ENCODE measurements at regions not wholly inside any gene's neighbourhood (a gene's known extent, or its start where the extent isn't known, plus 50 kb on each side); places are given as distances from the start of the nearest gene placed in this dataset.

GRCh38 chr12:46504494-46504893 lies 131.9 kb upstream of the SLC38A2 start:
- peaks cover 48% of the 10 kb centered on the region for H3K9me3 Mint-ChIP-seq
- peaks cover 10% of the 10 kb centered on the region for H3K4me1 Mint-ChIP-seq
- H3K27ac Mint-ChIP-seq, result no peak overlapping the region
- H3K4me3 Mint-ChIP-seq, result no peak overlapping the region
- intact Hi-C loops (cut with micrococcal nuclease), result no loop called here
- no peaks in the 10 kb centered on the region for H3K27me3 Mint-ChIP-seq
- peaks cover 40% of the 10 kb centered on the region for H3K36me3 Mint-ChIP-seq (ENCODE audit: low read depth)
- no peak for DNase-seq

GRCh38 chr12:46503637-46504175 lies 131.1 kb upstream of the SLC38A2 start:
- H3K36me3 Mint-ChIP-seq (ENCODE audit: low read depth), result peaks cover 42% of the 10 kb centered on the region
- H3K9me3 Mint-ChIP-seq, result peaks cover 46% of the 10 kb centered on the region
- H3K4me1 Mint-ChIP-seq, result peaks cover 10% of the 10 kb centered on the region
- DNase-seq, result no peak
- intact Hi-C loops (cut with micrococcal nuclease), result no loop called here
- no peak overlapping the region for H3K4me3 Mint-ChIP-seq
- no peak overlapping the region for H3K27ac Mint-ChIP-seq
- H3K27me3 Mint-ChIP-seq, result no peaks in the 10 kb centered on the region

GRCh38 chr12:46500673-46501072 lies 128.1 kb upstream of the SLC38A2 start:
- no peak overlapping the region for H3K4me3 Mint-ChIP-seq
- intact Hi-C loops (cut with micrococcal nuclease), result no loop called here
- H3K36me3 Mint-ChIP-seq (ENCODE audit: low read depth), result peaks cover 24% of the 10 kb centered on the region
- no peak for DNase-seq
- H3K9me3 Mint-ChIP-seq, result peaks cover 34% of the 10 kb centered on the region
- H3K27ac Mint-ChIP-seq, result no peak overlapping the region
- peaks cover 5% of the 10 kb centered on the region for H3K4me1 Mint-ChIP-seq
- H3K27me3 Mint-ChIP-seq, result no peaks in the 10 kb centered on the region

- Mint-ChIP-seq H3K36me3 (ENCODE audit: low read depth) (peaks cover 19% of the 10 kb centered on the region), H3K27ac (no peak overlapping the region), H3K9me3 (peaks cover 34% of the 10 kb centered on the region), H3K4me1 (peaks cover 5% of the 10 kb centered on the region), H3K27me3 (no peaks in the 10 kb centered on the region), H3K4me3 (no peak overlapping the region)
- intact Hi-C loops (cut with micrococcal nuclease), result no loop called here
- DNase-seq, result no peak
Observed at GRCh38 chr12:46499901-46500300, 127.3 kb upstream of the SLC38A2 start.

GRCh38 chr12:46499226-46499625 lies 126.7 kb upstream of the SLC38A2 start:
- Mint-ChIP-seq H3K9me3 (peaks cover 29% of the 10 kb centered on the region), H3K4me1 (peaks cover 3% of the 10 kb centered on the region), H3K27ac (no peak overlapping the region), H3K36me3 (ENCODE audit: low read depth) (peaks cover 16% of the 10 kb centered on the region), H3K4me3 (no peak overlapping the region), H3K27me3 (no peaks in the 10 kb centered on the region)
- no peak for DNase-seq
- intact Hi-C loops (cut with micrococcal nuclease), result no loop called here

- H3K4me1 Mint-ChIP-seq, result peaks cover 3% of the 10 kb centered on the region
- no peak overlapping the region for H3K4me3 Mint-ChIP-seq
- peaks cover 18% of the 10 kb centered on the region for H3K9me3 Mint-ChIP-seq
- DNase-seq, result no peak
- no peak overlapping the region for H3K27ac Mint-ChIP-seq
- H3K36me3 Mint-ChIP-seq (ENCODE audit: low read depth), result peaks cover 14% of the 10 kb centered on the region
- no peaks in the 10 kb centered on the region for H3K27me3 Mint-ChIP-seq
- intact Hi-C loops (cut with micrococcal nuclease), result no loop called here
Observed at GRCh38 chr12:46497739-46498138, 125.2 kb upstream of the SLC38A2 start.

GRCh38 chr12:46494424-46494823 lies 121.9 kb upstream of the SLC38A2 start:
- no peaks in the 10 kb centered on the region for H3K27me3 Mint-ChIP-seq
- DNase-seq, result no peak

GRCh38 chr12:46493834-46494181 lies 121.2 kb upstream of the SLC38A2 start:
- Mint-ChIP-seq H3K4me3 (no peak overlapping the region), H3K9me3 (peaks cover 4% of the 10 kb centered on the region), H3K27me3 (no peaks in the 10 kb centered on the region), H3K36me3 (ENCODE audit: low read depth) (peaks cover 9% of the 10 kb centered on the region), H3K4me1 (no peaks in the 10 kb centered on the region), H3K27ac (no peak overlapping the region)
- intact Hi-C loops (cut with micrococcal nuclease), result no loop called here
- no peak for DNase-seq

More at GRCh38 chr12:46494424-46494823, 121.9 kb upstream of the SLC38A2 start:
- no peak overlapping the region for H3K4me3 Mint-ChIP-seq
- H3K27ac Mint-ChIP-seq, result no peak overlapping the region
- peaks cover 4% of the 10 kb centered on the region for H3K9me3 Mint-ChIP-seq
- H3K4me1 Mint-ChIP-seq, result no peaks in the 10 kb centered on the region
- H3K36me3 Mint-ChIP-seq (ENCODE audit: low read depth), result peaks cover 11% of the 10 kb centered on the region
- intact Hi-C loops (cut with micrococcal nuclease), result no loop called here

- no peaks in the 10 kb centered on the region for H3K4me1 Mint-ChIP-seq
- H3K4me3 Mint-ChIP-seq, result no peak overlapping the region
- no peaks in the 10 kb centered on the region for H3K27me3 Mint-ChIP-seq
- H3K27ac Mint-ChIP-seq, result no peak overlapping the region
- peaks cover 3% of the 10 kb centered on the region for H3K9me3 Mint-ChIP-seq
- DNase-seq, result no peak
- intact Hi-C loops (cut with micrococcal nuclease), result no loop called here
- H3K36me3 Mint-ChIP-seq (ENCODE audit: low read depth), result peaks cover 11% of the 10 kb centered on the region
Observed at GRCh38 chr12:46493150-46493833, 120.7 kb upstream of the SLC38A2 start.

GRCh38 chr12:46492471-46493085 lies 120.0 kb upstream of the SLC38A2 start:
- H3K27me3 Mint-ChIP-seq, result no peaks in the 10 kb centered on the region
- H3K27ac Mint-ChIP-seq, result no peak overlapping the region
- H3K36me3 Mint-ChIP-seq (ENCODE audit: low read depth), result peaks cover 11% of the 10 kb centered on the region
- H3K9me3 Mint-ChIP-seq, result no peaks in the 10 kb centered on the region
- H3K4me1 Mint-ChIP-seq, result no peaks in the 10 kb centered on the region
- intact Hi-C loops (cut with micrococcal nuclease), result no loop called here
- H3K4me3 Mint-ChIP-seq, result no peak overlapping the region
- DNase-seq, result no peak

- no peak for DNase-seq
- H3K4me1 Mint-ChIP-seq, result no peaks in the 10 kb centered on the region
- H3K27me3 Mint-ChIP-seq, result no peaks in the 10 kb centered on the region
- intact Hi-C loops (cut with micrococcal nuclease), result no loop called here
- H3K9me3 Mint-ChIP-seq, result no peaks in the 10 kb centered on the region
- peaks cover 11% of the 10 kb centered on the region for H3K36me3 Mint-ChIP-seq (ENCODE audit: low read depth)
- H3K4me3 Mint-ChIP-seq, result no peak overlapping the region
- H3K27ac Mint-ChIP-seq, result no peak overlapping the region
Observed at GRCh38 chr12:46491548-46491947, 119.0 kb upstream of the SLC38A2 start.

- Mint-ChIP-seq H3K27me3 (no peaks in the 10 kb centered on the region), H3K36me3 (ENCODE audit: low read depth) (peaks cover 11% of the 10 kb centered on the region), H3K9me3 (no peaks in the 10 kb centered on the region), H3K4me1 (no peaks in the 10 kb centered on the region), H3K27ac (no peak overlapping the region), H3K4me3 (no peak overlapping the region)
- intact Hi-C loops (cut with micrococcal nuclease), result no loop called here
- DNase-seq, result no peak
Observed at GRCh38 chr12:46490635-46491034, 118.1 kb upstream of the SLC38A2 start.

GRCh38 chr12:46489951-46490388 lies 117.4 kb upstream of the SLC38A2 start:
- intact Hi-C loops (cut with micrococcal nuclease), result no loop called here
- Mint-ChIP-seq H3K4me3 (no peak overlapping the region), H3K36me3 (ENCODE audit: low read depth) (peaks cover 14% of the 10 kb centered on the region), H3K27me3 (no peaks in the 10 kb centered on the region), H3K27ac (no peak overlapping the region), H3K4me1 (no peaks in the 10 kb centered on the region), H3K9me3 (no peaks in the 10 kb centered on the region)
- no peak for DNase-seq

- Mint-ChIP-seq H3K4me1 (no peaks in the 10 kb centered on the region), H3K27me3 (no peaks in the 10 kb centered on the region), H3K36me3 (ENCODE audit: low read depth) (peaks cover 13% of the 10 kb centered on the region), H3K4me3 (no peak overlapping the region), H3K9me3 (no peaks in the 10 kb centered on the region), H3K27ac (no peak overlapping the region)
- intact Hi-C loops (cut with micrococcal nuclease), result no loop called here
- DNase-seq, result no peak
Observed at GRCh38 chr12:46487567-46488131, 115.1 kb upstream of the SLC38A2 start.

Measured in activated CD4-positive, alpha-beta T cell treated with anti-CD3 and anti-CD28 coated beads, Interleukin-2, amount 10 ng/mL, durations not matched to agents 24 days and 14 days (primary cell).